LoVo (cell line): ENCODE measurements at regions not wholly inside any gene's neighbourhood (a gene's known extent, or its start where the extent isn't known, plus 50 kb on each side); places are given as distances from the start of the nearest gene placed in this dataset.
"Not testable (repeated sequence)": the region's sequence is repeated elsewhere in the genome, so short reads cannot be mapped to it uniquely, and the experiment has no call there.

Source experiments
- DNase-seq: peaks from one replicate; pipeline ENCODE4 v3.0.0-alpha.2; 2016; ENCODE audit warnings: low spot score

DNA sequence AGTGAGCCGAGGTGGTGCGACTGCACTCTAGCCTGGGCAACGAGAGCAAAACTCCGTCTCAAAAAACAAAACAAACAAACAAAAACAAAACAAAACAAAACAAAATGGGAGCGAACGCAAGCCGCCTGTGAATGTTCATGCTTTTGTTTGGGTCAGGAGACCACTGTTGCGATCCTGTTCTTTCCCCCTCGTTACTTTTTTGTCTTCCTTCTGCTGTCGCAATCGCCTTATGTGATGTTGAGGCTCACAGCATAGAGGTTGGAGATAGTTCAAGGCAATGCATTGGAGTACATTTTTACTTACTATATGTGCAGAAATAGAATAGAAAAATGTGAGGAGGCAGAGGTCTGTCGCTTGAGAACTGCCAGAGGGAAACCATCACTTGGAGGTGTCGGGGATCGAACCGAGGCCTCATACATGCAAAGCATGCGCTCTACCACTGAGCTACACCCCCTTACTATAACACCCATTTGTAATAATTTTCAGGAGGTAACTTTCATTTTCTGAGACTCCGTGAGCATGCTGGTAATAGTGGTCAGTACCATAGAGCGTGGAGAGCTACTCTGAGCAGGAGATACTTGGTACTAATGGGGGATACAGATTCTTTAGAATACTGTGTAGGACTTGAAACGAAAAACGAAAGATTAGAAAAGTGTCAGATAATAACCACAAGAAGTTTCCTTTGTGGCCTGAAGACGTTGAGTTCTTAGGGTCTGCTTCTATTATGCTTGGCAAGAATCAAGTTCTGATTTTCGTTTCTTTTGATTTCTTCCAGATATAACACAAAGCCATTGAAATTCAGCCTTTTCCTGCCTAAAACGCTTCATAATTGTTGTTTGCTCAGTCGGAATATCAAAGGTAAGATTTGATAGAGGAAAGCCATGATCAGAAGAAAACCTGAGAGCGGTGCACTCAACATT, 121.1 kb downstream of the TRIM27 start:
- DNase-seq, result peak; percentile 71

- peak; percentile 39 for DNase-seq
These were observed 120.5 kb downstream of the TRIM27 start for GRCh38 chr6:28803337-28803709.

DNA sequence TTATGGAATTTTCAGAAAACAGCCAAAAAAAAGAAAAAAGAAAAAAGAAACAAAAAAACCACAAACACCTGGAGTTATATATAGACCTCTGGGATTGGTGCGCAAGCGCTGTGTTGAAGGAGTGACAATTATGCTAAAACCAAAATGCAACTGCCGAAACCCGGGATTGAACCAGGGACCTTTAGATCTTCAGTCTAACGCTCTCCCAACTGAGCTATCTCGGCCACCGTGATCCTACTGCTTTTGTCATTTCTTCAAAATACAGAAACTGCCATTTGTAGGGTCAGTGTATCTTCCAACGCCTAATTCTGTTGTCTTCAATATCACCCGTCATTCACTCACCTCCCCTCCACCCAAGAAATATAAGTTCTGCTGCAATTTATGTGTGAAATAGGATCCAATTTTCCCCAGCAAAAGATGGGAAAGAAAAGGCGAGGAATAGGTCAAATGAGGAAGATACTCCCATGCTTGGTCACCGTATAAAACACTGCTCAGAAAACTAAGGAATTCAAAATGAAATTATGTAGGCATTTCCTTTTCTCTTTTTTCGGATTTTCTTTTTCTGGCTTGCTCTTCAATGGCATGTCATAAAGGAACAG, 116.0 kb downstream of the TRIM27 start:
- DNase-seq, result peak; percentile 64

DNA sequence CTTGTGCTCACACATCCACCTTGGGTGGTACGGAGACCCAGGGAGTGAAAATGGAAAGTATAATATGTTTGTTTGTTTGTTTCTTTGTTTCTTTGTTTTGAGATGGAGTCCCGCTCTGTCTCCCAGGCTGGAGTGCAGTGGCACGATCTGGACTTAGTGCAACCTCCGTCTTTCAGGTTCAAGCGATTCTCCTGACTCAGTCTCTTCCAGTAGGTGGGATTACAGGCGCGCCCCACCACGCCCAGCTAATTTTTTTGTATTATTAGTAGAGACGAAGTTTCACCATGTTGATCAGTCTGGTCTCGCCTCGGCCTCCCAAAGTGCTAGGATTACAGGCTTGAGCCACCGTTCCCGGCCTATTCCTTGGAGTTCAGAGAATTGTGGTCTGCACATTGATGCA, 115.4 kb downstream of the TRIM27 start:
- no peak for DNase-seq

DNA sequence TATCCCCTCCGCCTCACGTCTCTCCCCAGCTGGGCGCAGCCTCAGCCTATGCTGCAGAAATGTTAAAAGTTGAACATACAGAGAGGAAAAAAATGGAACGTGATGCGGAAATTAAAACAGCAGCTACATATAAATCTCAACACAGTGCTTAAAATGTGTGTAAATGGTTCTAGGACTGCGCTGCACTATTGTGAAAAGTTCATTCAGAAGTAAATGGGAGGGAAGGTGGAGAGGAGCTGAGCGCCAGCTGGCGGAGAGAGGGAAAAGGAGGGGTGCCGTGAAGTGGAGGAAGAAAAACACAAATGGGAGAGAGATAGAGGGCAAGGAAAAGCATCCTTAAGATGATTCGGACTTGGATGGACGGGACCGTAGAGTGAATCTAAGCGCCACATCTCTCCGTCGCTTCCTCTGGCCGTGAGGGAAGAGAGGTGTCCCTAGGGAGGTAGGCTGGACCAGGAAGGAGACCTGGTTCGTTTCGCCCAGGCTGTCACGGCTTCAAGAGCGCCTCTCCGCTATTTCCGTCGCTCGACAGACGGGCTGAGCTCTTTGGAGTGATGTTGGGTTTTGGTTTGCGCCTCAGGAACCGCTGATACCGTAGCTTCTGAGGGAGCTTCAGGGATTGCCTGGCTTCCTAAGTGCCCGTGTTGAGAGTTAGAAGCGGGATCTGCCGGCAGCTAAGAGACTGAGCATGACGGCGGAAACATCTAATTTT, 113.7 kb downstream of the TRIM27 start:
- no peak for DNase-seq

DNA sequence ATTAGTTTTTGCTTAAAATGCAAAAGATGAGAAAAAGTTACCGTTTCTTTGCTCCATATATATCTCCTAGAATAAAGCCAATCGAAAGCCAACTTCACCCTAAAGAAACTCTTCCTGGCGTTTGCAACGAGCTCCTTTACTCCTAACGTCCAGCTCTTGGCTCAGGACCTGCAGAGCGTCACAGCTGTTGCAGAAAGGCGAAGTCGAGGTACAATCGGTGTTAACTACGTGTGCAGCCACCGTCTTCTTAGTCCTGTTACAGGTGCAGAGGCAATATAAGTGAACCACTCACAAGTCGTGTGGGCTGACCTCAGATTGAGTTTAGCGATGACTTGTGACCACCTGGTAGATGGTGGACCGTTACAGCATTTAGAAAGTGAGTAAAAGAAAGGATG, 113.1 kb downstream of the TRIM27 start:
- DNase-seq, result no peak

GRCh38 chr6:28811873-28812272, 111.9 kb downstream of the TRIM27 start:
- DNase-seq, result no peak

DNA sequence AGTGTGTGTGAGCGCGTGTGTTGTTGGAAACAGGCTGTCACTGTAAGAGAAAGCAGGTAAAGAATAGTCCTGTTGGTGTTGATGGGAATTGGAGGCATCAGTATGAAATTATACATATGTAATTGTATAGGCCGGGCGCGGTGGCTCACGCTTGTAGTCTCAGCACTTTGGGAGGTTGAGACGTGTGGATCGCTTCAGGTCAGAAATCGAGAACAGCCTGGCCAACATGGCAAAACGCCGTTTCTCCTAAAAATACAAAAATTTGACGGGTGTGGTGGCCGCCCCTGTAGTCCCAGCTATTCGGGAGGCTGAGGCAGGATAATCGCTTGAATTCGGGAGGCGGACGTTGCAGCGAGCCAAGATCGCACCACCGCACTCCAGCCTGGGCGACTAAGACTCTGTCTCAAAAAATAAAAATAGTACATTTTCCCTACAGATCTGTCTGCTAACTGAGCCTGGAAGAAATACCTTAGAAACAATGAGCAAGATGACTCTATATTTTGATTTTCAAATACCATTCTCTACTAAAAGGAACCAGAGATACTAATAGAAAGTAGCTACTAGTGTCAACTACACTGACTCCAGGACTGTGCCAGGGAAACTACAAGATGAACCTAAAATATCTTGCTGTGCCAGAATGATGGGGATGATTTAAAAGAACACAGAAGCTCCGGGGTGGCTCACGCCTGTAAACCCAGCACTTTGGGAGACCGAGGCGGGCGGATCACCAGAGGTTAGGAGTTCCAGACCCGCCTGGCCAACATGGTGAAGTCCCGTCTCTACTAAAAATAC, 110.8 kb downstream of the TRIM27 start:
- no peak for DNase-seq

DNA sequence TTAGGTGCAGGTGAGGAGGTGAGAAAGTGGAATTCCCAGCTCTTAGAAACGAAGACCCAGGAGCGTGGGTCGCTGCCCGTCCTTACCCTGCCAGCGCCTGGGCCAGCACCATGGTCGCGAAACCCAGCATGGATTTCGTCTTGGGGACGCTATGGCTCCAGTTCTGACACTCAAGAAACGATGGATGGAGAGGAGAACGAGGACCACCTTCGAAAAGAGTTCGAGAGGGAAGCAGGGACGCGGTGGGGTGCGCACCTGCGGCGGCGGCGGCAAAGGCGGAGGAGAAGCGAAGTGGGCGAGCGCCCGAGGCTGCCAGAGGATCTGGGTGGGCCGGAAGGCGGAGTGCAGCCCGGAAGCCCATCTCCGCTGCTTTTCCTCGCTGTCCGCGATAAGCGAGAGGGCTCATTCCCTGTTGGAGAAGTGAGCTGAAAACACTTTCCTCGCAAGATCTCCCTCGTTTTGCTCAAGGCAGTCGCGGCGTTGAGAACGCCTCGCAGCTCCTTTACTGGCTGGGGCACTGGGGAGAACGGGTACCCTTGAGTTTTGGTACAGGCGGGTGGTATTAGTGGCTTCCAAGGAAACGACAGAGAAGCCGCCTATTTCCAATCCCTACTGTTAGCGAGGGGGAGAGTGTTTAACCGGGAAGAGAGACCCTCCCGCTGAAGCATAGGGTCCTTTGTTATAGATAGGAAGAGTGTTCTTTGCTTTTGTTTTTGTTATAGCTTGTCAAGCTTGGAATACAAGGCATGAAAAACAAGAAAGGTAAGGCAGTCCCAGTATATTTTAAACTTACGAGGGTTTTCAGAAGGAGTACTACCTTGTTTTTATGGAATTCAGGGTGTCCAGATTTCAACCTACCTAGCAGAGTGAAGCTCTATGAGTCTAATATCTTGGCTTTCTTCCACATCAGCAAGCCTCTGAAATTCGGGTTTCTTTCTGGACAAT, 109.5 kb downstream of the TRIM27 start:
- no peak for DNase-seq

DNA sequence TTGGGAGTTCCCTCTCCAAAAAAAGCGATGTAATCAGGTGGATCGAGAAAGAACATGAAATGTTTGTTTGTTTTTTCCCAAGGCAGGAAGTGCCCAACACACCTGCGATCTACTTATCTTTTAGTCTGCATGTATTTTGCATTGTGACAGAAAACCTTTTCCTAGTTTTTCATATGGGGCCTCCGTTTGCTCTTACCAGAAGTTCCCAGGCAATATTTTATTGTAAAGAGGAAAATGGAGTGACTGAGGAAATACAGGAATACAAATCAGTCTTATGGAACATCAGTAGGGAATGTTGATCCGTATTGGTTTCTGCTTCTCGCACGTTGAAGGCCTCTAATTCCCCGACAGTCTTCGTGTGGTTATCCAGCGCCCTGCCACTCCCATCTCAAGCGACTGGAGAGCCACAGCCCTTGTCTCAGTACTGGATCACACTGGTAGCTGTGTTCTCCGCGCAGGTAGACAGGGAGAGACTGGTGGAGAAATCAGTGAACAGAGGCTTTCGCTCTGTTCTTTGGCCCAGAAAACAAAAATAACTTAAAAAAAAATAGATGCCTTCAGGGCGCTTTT, 107.4 kb downstream of the TRIM27 start:
- DNase-seq, result no peak

GRCh38 chr6:28816909-28817807, 106.6 kb downstream of the TRIM27 start:
- peak; percentile 43 for DNase-seq

DNA sequence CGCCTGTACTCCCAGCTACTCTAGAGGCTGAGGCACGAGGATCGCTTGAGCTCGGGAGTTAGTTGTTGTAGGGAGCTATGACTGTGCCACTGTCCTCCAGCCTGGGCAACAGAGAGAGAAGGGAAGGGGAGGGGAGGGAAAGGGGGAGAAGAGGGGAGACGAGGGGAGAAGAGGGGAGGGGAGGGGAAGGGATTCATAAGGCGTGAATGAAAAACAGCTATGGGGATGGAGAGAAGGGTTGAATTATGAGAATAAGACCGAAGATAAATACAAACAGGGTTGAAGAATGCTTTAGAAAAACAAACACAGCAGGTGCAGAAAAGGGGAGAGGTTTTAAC, 106.0 kb downstream of the TRIM27 start:
- no peak for DNase-seq

- no peak for DNase-seq
These were observed 98.7 kb downstream of the TRIM27 start for GRCh38 chr6:28824793-28825731.

GRCh38 chr6:28825732-28826293, 98.0 kb downstream of the TRIM27 start:
- DNase-seq, result no peak

DNA sequence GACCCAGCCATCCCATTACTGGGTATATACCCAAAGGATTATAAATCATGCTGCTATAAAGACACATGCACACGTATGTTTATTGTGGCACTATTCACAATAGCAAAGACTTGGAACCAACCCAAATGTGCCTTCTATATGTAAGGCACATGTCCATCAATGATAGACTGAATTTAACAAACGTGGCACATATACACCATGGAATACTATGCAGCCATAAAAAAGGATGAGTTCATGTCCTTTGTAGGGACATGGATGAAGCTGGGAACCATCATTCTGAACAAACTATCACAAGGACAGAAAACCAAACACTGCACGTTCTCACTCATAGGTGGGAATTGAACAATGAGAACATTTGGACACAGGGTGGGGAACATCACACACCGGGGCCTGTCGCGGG, 92.1 kb downstream of the TRIM27 start:
- not testable (repeated sequence) for DNase-seq

DNA sequence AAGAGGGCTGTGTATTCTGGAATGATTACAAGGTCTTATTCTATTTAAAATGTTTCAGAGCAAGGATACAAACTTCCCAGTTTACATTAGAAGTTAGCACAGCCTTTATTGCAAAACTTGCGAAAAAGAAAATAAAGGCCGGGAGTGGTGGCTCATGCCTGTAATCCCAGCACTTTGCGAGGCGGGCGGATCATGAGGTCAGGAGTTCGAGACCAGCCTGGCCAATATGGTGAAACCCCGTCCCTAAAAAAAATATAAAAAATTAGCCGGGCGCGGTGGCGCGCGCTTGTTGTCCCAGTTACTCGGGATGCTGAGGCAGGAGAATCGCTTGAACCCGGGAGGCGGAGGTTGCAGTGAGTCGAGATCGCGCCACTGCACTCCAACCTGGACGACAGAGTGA, 87.1 kb downstream of the TRIM27 start:
- DNase-seq, result not testable (repeated sequence)

GRCh38 chr6:28838289-28838633, 85.5 kb downstream of the TRIM27 start:
- peak; percentile 69 for DNase-seq
